OCI-LY1 (cell line): ENCODE measurements at regions not wholly inside any gene's neighbourhood (a gene's known extent, or its start where the extent isn't known, plus 50 kb on each side); places are given as distances from the start of the nearest gene placed in this dataset.

Experiments used
- H2AFZ ChIP-seq: fragments of 200-600 bp; sonication (generic), shearing (Covaris generic); 2 replicates; pipeline ENCODE4 v1.6.0; 2014; ENCODE audit warnings: antibody characterized with exemption, mild to moderate bottlenecking, low read length
- H3F3A ChIP-seq: fragments of 200-600 bp; sonication (generic), shearing (Covaris generic); 2 replicates; pipeline ENCODE4 v1.6.0; 2014; ENCODE audit warnings: mild to moderate bottlenecking, antibody characterized with exemption, low read length, moderate library complexity; ENCODE audit not compliant: insufficient read depth
- H3K27ac ChIP-seq: fragments of 200-600 bp; sonication (generic); 2 replicates; pipeline ENCODE4 v1.5.1; 2014; ENCODE audit warnings: low read length, mixed run types, mild to moderate bottlenecking, low read depth; ENCODE audit not compliant: poor library complexity, severe bottlenecking
- H3K27me3 ChIP-seq: fragments of 200-600 bp; sonication (generic); 2 replicates; pipeline ENCODE4 v1.6.0; 2014; ENCODE audit warnings: antibody characterized with exemption, mild to moderate bottlenecking, low read length, moderate library complexity; ENCODE audit not compliant: insufficient read depth
- H3K36me3 ChIP-seq: fragments of 200-600 bp; sonication (generic); 2 replicates; pipeline ENCODE4 v1.6.1; 2014; ENCODE audit warnings: mild to moderate bottlenecking, antibody characterized with exemption, low read length, moderate library complexity, mixed read lengths; ENCODE audit not compliant: insufficient read depth
- H3K4me1 ChIP-seq: fragments of 200-600 bp; sonication (generic); 2 replicates; pipeline ENCODE4 v1.5.1; 2014; ENCODE audit warnings: mild to moderate bottlenecking, low read length, moderate library complexity; ENCODE audit not compliant: insufficient read depth, severe bottlenecking
- H3K4me2 ChIP-seq: fragments of 200-600 bp; sonication (generic), shearing (Covaris generic); 2 replicates; pipeline ENCODE4 v1.6.1; 2014; ENCODE audit warnings: low read length
- H3K4me3 ChIP-seq: fragments of 200-600 bp; sonication (generic); 2 replicates; pipeline ENCODE4 v1.5.1; 2014; ENCODE audit warnings: low read length, low read depth, mild to moderate bottlenecking, mixed read lengths; ENCODE audit not compliant: poor library complexity, severe bottlenecking
- H3K79me2 ChIP-seq: fragments of 200-600 bp; shearing (Covaris generic); 2 replicates; pipeline ENCODE4 v1.6.1; 2016; ENCODE audit warnings: mixed run types, low read length, mixed read lengths; ENCODE audit not compliant: insufficient read depth
- H3K9ac ChIP-seq: fragments of 200-600 bp; sonication (generic), shearing (Covaris generic); 2 replicates; pipeline ENCODE4 v1.6.1; 2014; ENCODE audit warnings: mild to moderate bottlenecking, low read length, mixed read lengths
- H3K9me2 ChIP-seq: fragments of 200-600 bp; sonication (generic), shearing (Covaris generic); 2 replicates; pipeline ENCODE4 v1.6.1; 2014; ENCODE audit warnings: low read depth, mild to moderate bottlenecking, low read length, mixed read lengths
- H3K9me3 ChIP-seq: fragments of 200-600 bp; shearing (Covaris generic); 2 replicates; pipeline ENCODE4 v1.6.1; 2014; ENCODE audit warnings: low read length, mixed read lengths
- H4K20me1 ChIP-seq: fragments of 200-600 bp; sonication (generic), shearing (Covaris generic); 2 replicates; pipeline ENCODE4 v1.6.0; 2016; ENCODE audit warnings: mild to moderate bottlenecking, low read length; ENCODE audit not compliant: insufficient read depth
- CTCF ChIP-seq: fragments of 200-600 bp; sonication (generic), shearing (Covaris generic); IDR thresholded peaks from 2 replicates; pipeline ENCODE4 v1.5.1; 2017; ENCODE audit warnings: mild to moderate bottlenecking, antibody characterized with exemption, low read length, moderate library complexity, mixed read lengths
- EZH2 ChIP-seq: fragments of 200-600 bp; sonication (generic), shearing (Covaris generic); IDR thresholded peaks from 2 replicates; pipeline ENCODE4 v1.8.0; 2017; ENCODE audit warnings: borderline replicate concordance, mixed run types, mild to moderate bottlenecking, antibody characterized with exemption, low read length, moderate library complexity, mixed read lengths

- TF ChIP-seq EZH2 (no peak), CTCF (no peak)
Observed at GRCh38 chr5:18090177-18090576, 455.9 kb downstream of the TAF11L14 start.

GRCh38 chr5:18091142-18091541 lies 456.9 kb downstream of the TAF11L14 start:
- no peak overlapping the region for H3K27ac ChIP-seq
- H3K4me1 ChIP-seq, result no peaks in the 10 kb centered on the region
- no peaks in the 10 kb centered on the region for H3K9me2 ChIP-seq
- H2AFZ ChIP-seq, result no peak overlapping the region
- H3K36me3 ChIP-seq, result no peaks in the 10 kb centered on the region
- H4K20me1 ChIP-seq, result no peaks in the 10 kb centered on the region
- no peaks in the 10 kb centered on the region for H3K79me2 ChIP-seq
- H3F3A ChIP-seq, result no peaks in the 10 kb centered on the region
- no peak overlapping the region for H3K4me2 ChIP-seq
- TF ChIP-seq EZH2 (no peak), CTCF (no peak)
- no peaks in the 10 kb centered on the region for H3K27me3 ChIP-seq
- no peaks in the 10 kb centered on the region for H3K9me3 ChIP-seq
- H3K4me3 ChIP-seq, result no peak overlapping the region
- H3K9ac ChIP-seq, result no peak overlapping the region

More at GRCh38 chr5:18090177-18090576, 455.9 kb downstream of the TAF11L14 start:
- no peaks in the 10 kb centered on the region for H3K79me2 ChIP-seq
- H3K27ac ChIP-seq, result no peak overlapping the region
- no peak overlapping the region for H3K4me2 ChIP-seq
- H3K9me3 ChIP-seq, result no peaks in the 10 kb centered on the region
- no peaks in the 10 kb centered on the region for H3K36me3 ChIP-seq
- H3K9me2 ChIP-seq, result no peaks in the 10 kb centered on the region
- H4K20me1 ChIP-seq, result no peaks in the 10 kb centered on the region
- no peak overlapping the region for H3K4me3 ChIP-seq
- H2AFZ ChIP-seq, result no peak overlapping the region
- H3F3A ChIP-seq, result no peaks in the 10 kb centered on the region
- no peak overlapping the region for H3K9ac ChIP-seq
- H3K4me1 ChIP-seq, result no peaks in the 10 kb centered on the region
- no peaks in the 10 kb centered on the region for H3K27me3 ChIP-seq

- no peaks in the 10 kb centered on the region for H3K79me2 ChIP-seq
- H3F3A ChIP-seq, result no peaks in the 10 kb centered on the region
- H3K27me3 ChIP-seq, result no peaks in the 10 kb centered on the region
- TF ChIP-seq EZH2 (no peak), CTCF (no peak)
- no peak overlapping the region for H3K4me3 ChIP-seq
- H3K9me2 ChIP-seq, result no peaks in the 10 kb centered on the region
- H3K9me3 ChIP-seq, result no peaks in the 10 kb centered on the region
- no peak overlapping the region for H2AFZ ChIP-seq
- no peak overlapping the region for H3K4me2 ChIP-seq
- H3K27ac ChIP-seq, result no peak overlapping the region
- H3K4me1 ChIP-seq, result no peaks in the 10 kb centered on the region
- no peaks in the 10 kb centered on the region for H4K20me1 ChIP-seq
- no peaks in the 10 kb centered on the region for H3K36me3 ChIP-seq
- H3K9ac ChIP-seq, result no peak overlapping the region
Observed at GRCh38 chr5:18091758-18092157, 457.5 kb downstream of the TAF11L14 start.
